Panc1 (cell line): ENCODE measurements at regions not wholly inside any gene's neighbourhood (a gene's known extent, or its start where the extent isn't known, plus 50 kb on each side); places are given as distances from the start of the nearest gene placed in this dataset.

Source experiments
- CTCF ChIP-seq: fragments of 450-650 bp; IDR thresholded peaks from 2 replicates; pipeline ENCODE4 v1.5.1; 2017; ENCODE audit warnings: mild to moderate bottlenecking
- POLR2AphosphoS5 ChIP-seq: IDR thresholded peaks from 2 replicates; pipeline ENCODE4 v1.6.1; 2012; ENCODE audit warnings: mild to moderate bottlenecking, low read depth, low read length, moderate library complexity
- TCF7L2 ChIP-seq: IDR thresholded peaks from 2 replicates; pipeline ENCODE4 v1.6.1; 2011; ENCODE audit warnings: mild to moderate bottlenecking, low read depth, low read length, inconsistent platforms

GRCh38 chr4:126957987-126958386 lies 674.8 kb upstream of the INTU start:
- TF ChIP-seq CTCF (no peak), TCF7L2 (no peak), POLR2AphosphoS5 (no peak)
